MM.1S (cell line): ENCODE measurements at regions not wholly inside any gene's neighbourhood (a gene's known extent, or its start where the extent isn't known, plus 50 kb on each side); places are given as distances from the start of the nearest gene placed in this dataset.

Source experiments
- CTCF ChIP-seq: fragments of 300-600 bp; sonication (generic); IDR thresholded peaks from 2 replicates; pipeline ENCODE4 v1.5.1; 2016; ENCODE audit warnings: antibody characterized with exemption, low read length, mixed read lengths
- EZH2 ChIP-seq: fragments of 300-600 bp; sonication (generic); optimal IDR thresholded peaks from 2 replicates; pipeline ENCODE3; 2017; ENCODE audit warnings: low read depth, mild to moderate bottlenecking, antibody characterized with exemption, low read length, mixed read lengths
- EZH2phosphoT487 ChIP-seq: fragments of 300-600 bp; sonication (generic); IDR thresholded peaks from 2 replicates; pipeline ENCODE4 v1.6.1; 2018; ENCODE audit warnings: antibody characterized with exemption, low read length

GRCh38 chr2:5393474-5393873, 298.7 kb upstream of the SOX11 start:
- no peak for TF ChIP-seq CTCF
- no peak for TF ChIP-seq EZH2
- TF ChIP-seq EZH2phosphoT487, result no peak
